HG03108 (cell line): ENCODE measurements at regions not wholly inside any gene's neighbourhood (a gene's known extent, or its start where the extent isn't known, plus 50 kb on each side); places are given as distances from the start of the nearest gene placed in this dataset.
A peak's percentile ranks its signal among the peaks of the same experiment; 100 is the strongest.

ENCODE experiments used
- ATAC-seq: cut with Tn5 transposase; IDR thresholded peaks from one replicate; pipeline ENCODE4 v1.9.1; 2021; ENCODE audit warnings: moderate library complexity; ENCODE audit not compliant: unreplicated experiment

GRCh38 chr2:145669301-145669700 lies 1149.4 kb upstream of the ZEB2 start:
- ATAC-seq: no peak

- ATAC-seq: no peak
These were observed 1146.6 kb upstream of the ZEB2 start for GRCh38 chr2:145666552-145666951.

- no peak for ATAC-seq
These were observed 1137.3 kb upstream of the ZEB2 start for GRCh38 chr2:145657265-145657664.

GRCh38 chr2:145655165-145655765 lies 1135.3 kb upstream of the ZEB2 start:
- ATAC-seq: no peak

- no peak for ATAC-seq
These were observed 1134.8 kb upstream of the ZEB2 start for GRCh38 chr2:145654746-145655145.

- ATAC-seq: no peak
These were observed 1134.2 kb upstream of the ZEB2 start for GRCh38 chr2:145654156-145654555.

GRCh38 chr2:145653553-145653952 lies 1133.6 kb upstream of the ZEB2 start:
- no peak for ATAC-seq

- no peak for ATAC-seq
These were observed 1132.9 kb upstream of the ZEB2 start for GRCh38 chr2:145652571-145653545.

GRCh38 chr2:145652036-145652435 lies 1132.1 kb upstream of the ZEB2 start:
- no peak for ATAC-seq

- ATAC-seq: no peak
These were observed 1130.3 kb upstream of the ZEB2 start for GRCh38 chr2:145650226-145650625.

- ATAC-seq: no peak
These were observed 1129.1 kb upstream of the ZEB2 start for GRCh38 chr2:145649061-145649460.

GRCh38 chr2:145644820-145645302 lies 1124.9 kb upstream of the ZEB2 start:
- peak; percentile 99 for ATAC-seq

GRCh38 chr2:145638675-145639074 lies 1118.8 kb upstream of the ZEB2 start:
- ATAC-seq: peak; percentile 55

- no peak for ATAC-seq
These were observed 1115.9 kb upstream of the ZEB2 start for GRCh38 chr2:145635706-145636427.

- no peak for ATAC-seq
These were observed 1111.6 kb upstream of the ZEB2 start for GRCh38 chr2:145631561-145631960.

- ATAC-seq: no peak
These were observed 1106.4 kb upstream of the ZEB2 start for GRCh38 chr2:145626301-145626700.

- ATAC-seq: no peak
These were observed 1105.2 kb upstream of the ZEB2 start for GRCh38 chr2:145625111-145625510.

- no peak for ATAC-seq
These were observed 1103.2 kb upstream of the ZEB2 start for GRCh38 chr2:145623136-145623535.

- no peak for ATAC-seq
These were observed 1102.4 kb upstream of the ZEB2 start for GRCh38 chr2:145622285-145622684.

- no peak for ATAC-seq
These were observed 1098.0 kb upstream of the ZEB2 start for GRCh38 chr2:145617906-145618305.

- no peak for ATAC-seq
These were observed 1097.5 kb upstream of the ZEB2 start for GRCh38 chr2:145617420-145617819.
